ENCODE measurements at regions not wholly inside any gene's neighbourhood (a gene's known extent, or its start where the extent isn't known, plus 50 kb on each side); places are given as distances from the start of the nearest gene placed in this dataset.

GRCh38 chr2:103991591-103991990, 862.3 kb upstream of the POU3F3 start:
- WGBS, 2 donors = 80 to 85% methylated on average over 2 of the region's 2 CpGs
- no peak overlapping the region for H3K4me3 ChIP-seq
- DNase-seq = no peak
- H3K9me3 ChIP-seq (ENCODE audit: control insufficient read depth in 4 of 4, insufficient read depth in 3 of 4, low read length in 3 of 4) = no peaks in the 10 kb centered on the region
- no peaks in the 10 kb centered on the region for H3K27me3 ChIP-seq (ENCODE audit: control insufficient read depth in 3 of 3, insufficient read depth in 3 of 3, low read length in 2 of 3)
- H3K27ac ChIP-seq (ENCODE audit: low read depth in 1 of 2, low read length in 1 of 2) = no peak overlapping the region
- no peak overlapping the region for H3K9ac ChIP-seq (ENCODE audit: insufficient read depth in 1 of 2, low read length in 2 of 2)
- no peaks in the 10 kb centered on the region for H3K36me3 ChIP-seq (ENCODE audit: control insufficient read depth in 4 of 4, insufficient read depth in 4 of 4, low read length in 4 of 4)
- ATAC-seq (ENCODE audit: insufficient read depth, low FRiP score) = no peak
- no peak for TF ChIP-seq CTCF (IDR thresholded peaks at IDR 0.05; ENCODE audit: control extremely low read depth, extremely low read depth)
- H3K4me1 ChIP-seq (ENCODE audit: control insufficient read depth in 5 of 5, insufficient read depth in 5 of 5, low read length in 5 of 5) = no peaks in the 10 kb centered on the region

GRCh38 chr2:104004821-104005220, 849.1 kb upstream of the POU3F3 start:
- 88 to 96% methylated on average over 3 of the region's 3 CpGs for WGBS, 2 donors
- DNase-seq = no peak
- Histone ChIP-seq H3K9me3 (ENCODE audit: control insufficient read depth in 4 of 4, insufficient read depth in 3 of 4, low read length in 3 of 4) (no peaks in the 10 kb centered on the region), H3K36me3 (ENCODE audit: control insufficient read depth in 4 of 4, insufficient read depth in 4 of 4, low read length in 4 of 4) (no peaks in the 10 kb centered on the region), H3K4me1 (ENCODE audit: control insufficient read depth in 5 of 5, insufficient read depth in 5 of 5, low read length in 5 of 5) (no peaks in the 10 kb centered on the region), H3K27ac (ENCODE audit: low read depth in 1 of 2, low read length in 1 of 2) (no peak overlapping the region), H3K9ac (ENCODE audit: insufficient read depth in 1 of 2, low read length in 2 of 2) (no peak overlapping the region), H3K27me3 (ENCODE audit: control insufficient read depth in 3 of 3, insufficient read depth in 3 of 3, low read length in 2 of 3) (no peaks in the 10 kb centered on the region), H3K4me3 (no peak overlapping the region)
- ATAC-seq (ENCODE audit: insufficient read depth, low FRiP score) = no peak
- TF ChIP-seq CTCF (IDR thresholded peaks at IDR 0.05; ENCODE audit: control extremely low read depth, extremely low read depth) = no peak

GRCh38 chr2:104016801-104017200, 837.1 kb upstream of the POU3F3 start:
- no peak overlapping the region for H3K27ac ChIP-seq (ENCODE audit: low read depth in 1 of 2, low read length in 1 of 2)
- H3K9ac ChIP-seq (ENCODE audit: insufficient read depth in 1 of 2, low read length in 2 of 2) = no peak overlapping the region
- no peaks in the 10 kb centered on the region for H3K36me3 ChIP-seq (ENCODE audit: control insufficient read depth in 4 of 4, insufficient read depth in 4 of 4, low read length in 4 of 4)
- H3K4me1 ChIP-seq (ENCODE audit: control insufficient read depth in 5 of 5, insufficient read depth in 5 of 5, low read length in 5 of 5) = no peaks in the 10 kb centered on the region
- DNase-seq = no peak
- H3K9me3 ChIP-seq (ENCODE audit: control insufficient read depth in 4 of 4, insufficient read depth in 3 of 4, low read length in 3 of 4) = no peaks in the 10 kb centered on the region
- H3K27me3 ChIP-seq (ENCODE audit: control insufficient read depth in 3 of 3, insufficient read depth in 3 of 3, low read length in 2 of 3) = no peaks in the 10 kb centered on the region
- ATAC-seq (ENCODE audit: insufficient read depth, low FRiP score) = no peak
- no peak overlapping the region for H3K4me3 ChIP-seq
- 88 to 94% methylated on average over 3 of the region's 3 CpGs for WGBS, 2 donors
- TF ChIP-seq CTCF (IDR thresholded peaks at IDR 0.05; ENCODE audit: control extremely low read depth, extremely low read depth) = no peak

GRCh38 chr2:104023306-104023705, 830.6 kb upstream of the POU3F3 start:
- Histone ChIP-seq H3K4me1 (ENCODE audit: control insufficient read depth in 5 of 5, insufficient read depth in 5 of 5, low read length in 5 of 5) (no peaks in the 10 kb centered on the region), H3K27ac (ENCODE audit: low read depth in 1 of 2, low read length in 1 of 2) (no peak overlapping the region), H3K36me3 (ENCODE audit: control insufficient read depth in 4 of 4, insufficient read depth in 4 of 4, low read length in 4 of 4) (no peaks in the 10 kb centered on the region), H3K9me3 (ENCODE audit: control insufficient read depth in 4 of 4, insufficient read depth in 3 of 4, low read length in 3 of 4) (no peaks in the 10 kb centered on the region), H3K4me3 (no peak overlapping the region), H3K27me3 (ENCODE audit: control insufficient read depth in 3 of 3, insufficient read depth in 3 of 3, low read length in 2 of 3) (no peaks in the 10 kb centered on the region), H3K9ac (ENCODE audit: insufficient read depth in 1 of 2, low read length in 2 of 2) (no peak overlapping the region)
- DNase-seq = no peak
- no peak for ATAC-seq (ENCODE audit: insufficient read depth, low FRiP score)
- WGBS, 2 donors = 84 to 89% methylated on average over 2 of the region's 2 CpGs
- TF ChIP-seq CTCF (IDR thresholded peaks at IDR 0.05; ENCODE audit: control extremely low read depth, extremely low read depth) = no peak
